ENCODE measurements at regions not wholly inside any gene's neighbourhood (a gene's known extent, or its start where the extent isn't known, plus 50 kb on each side); places are given as distances from the start of the nearest gene placed in this dataset.

GRCh38 chr4:28754376-28754775 lies 1893.7 kb downstream of the STIM2 start:
- TF ChIP-seq POLR2A (IDR thresholded peaks at IDR 0.05): no peak
- TF ChIP-seq CTCF (IDR thresholded peaks at IDR 0.05): no peak
